GM12878 (cell line): ENCODE measurements at regions not wholly inside any gene's neighbourhood (a gene's known extent, or its start where the extent isn't known, plus 50 kb on each side); places are given as distances from the start of the nearest gene placed in this dataset.

Experiments
- CTCF ChIP-seq, 3 experiments: IDR thresholded peaks in 2 of 3; conservative IDR thresholded peaks in 1 of 3; 2 replicates each; pipeline ENCODE4 v1.5.1; 2011; ENCODE audit warnings: low read depth in 3 of 3, low read length in 3 of 3, mild to moderate bottlenecking in 3 of 3, control low read depth in 2 of 3, moderate library complexity in 2 of 3, inconsistent platforms in 1 of 3, mixed read lengths in 1 of 3; ENCODE audit not compliant: control insufficient read depth in 2 of 3, insufficient read depth in 1 of 3; ENCODE audit errors: extremely low read depth in 1 of 3
- E4F1 ChIP-seq: fragments of 450-650 bp; IDR thresholded peaks from 2 replicates; pipeline ENCODE4 v1.6.1; 2018; ENCODE audit warnings: borderline replicate concordance, mild to moderate bottlenecking; ENCODE audit not compliant: partially characterized antibody
- KLF5 ChIP-seq: fragments of 450-650 bp; IDR thresholded peaks from 2 replicates; pipeline ENCODE4 v1.6.1; 2014; ENCODE audit warnings: mild to moderate bottlenecking; ENCODE audit not compliant: partially characterized antibody
- MTA3 ChIP-seq: IDR thresholded peaks from 2 replicates; pipeline ENCODE4 v1.6.1; 2012; ENCODE audit warnings: low read length, inconsistent platforms, borderline replicate concordance
- NR2F1 ChIP-seq: fragments of 450-650 bp; conservative IDR thresholded peaks from 2 replicates; pipeline ENCODE4 v1.6.1; 2017; ENCODE audit warnings: mild to moderate bottlenecking
- ZNF217 ChIP-seq: fragments of 450-650 bp; IDR thresholded peaks from 2 replicates; pipeline ENCODE4 v1.6.1; 2017; ENCODE audit warnings: antibody characterized with exemption, mild to moderate bottlenecking
- TF ChIP-seq, protein P1 (sequence below): fragments of 450-650 bp; IDR thresholded peaks from 2 replicates; pipeline ENCODE4 v1.6.1; 2017; ENCODE audit warnings: mild to moderate bottlenecking, low read depth, inconsistent platforms; ENCODE audit not compliant: poor library complexity, severe bottlenecking
- TF ChIP-seq, protein P2 (sequence below): fragments of 150-350 bp; IDR thresholded peaks from 2 replicates; pipeline ENCODE4 v1.6.1; 2016; ENCODE audit warnings: low read depth, low read length

GRCh38 chr5:50574121-50574520 lies 92.3 kb upstream of the PARP8 start (continued):
- TF ChIP-seq, protein P1, sequence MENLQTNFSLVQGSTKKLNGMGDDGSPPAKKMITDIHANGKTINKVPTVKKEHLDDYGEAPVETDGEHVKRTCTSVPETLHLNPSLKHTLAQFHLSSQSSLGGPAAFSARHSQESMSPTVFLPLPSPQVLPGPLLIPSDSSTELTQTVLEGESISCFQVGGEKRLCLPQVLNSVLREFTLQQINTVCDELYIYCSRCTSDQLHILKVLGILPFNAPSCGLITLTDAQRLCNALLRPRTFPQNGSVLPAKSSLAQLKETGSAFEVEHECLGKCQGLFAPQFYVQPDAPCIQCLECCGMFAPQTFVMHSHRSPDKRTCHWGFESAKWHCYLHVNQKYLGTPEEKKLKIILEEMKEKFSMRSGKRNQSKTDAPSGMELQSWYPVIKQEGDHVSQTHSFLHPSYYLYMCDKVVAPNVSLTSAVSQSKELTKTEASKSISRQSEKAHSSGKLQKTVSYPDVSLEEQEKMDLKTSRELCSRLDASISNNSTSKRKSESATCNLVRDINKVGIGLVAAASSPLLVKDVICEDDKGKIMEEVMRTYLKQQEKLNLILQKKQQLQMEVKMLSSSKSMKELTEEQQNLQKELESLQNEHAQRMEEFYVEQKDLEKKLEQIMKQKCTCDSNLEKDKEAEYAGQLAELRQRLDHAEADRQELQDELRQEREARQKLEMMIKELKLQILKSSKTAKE, result no peak
- TF ChIP-seq CTCF (IDR thresholded peaks at IDR 0.05 in 2 of 3, conservative IDR thresholded peaks at IDR 0.05 in 1 of 3; ENCODE audit: control insufficient read depth in 2 of 3, extremely low read depth in 1 of 3, insufficient read depth in 1 of 3, low read depth in 3 of 3, low read length in 3 of 3) (no peak), NR2F1 (no peak), MTA3 (no peak), E4F1 (no peak), KLF5 (no peak), ZNF217 (no peak)
- TF ChIP-seq, protein P2, sequence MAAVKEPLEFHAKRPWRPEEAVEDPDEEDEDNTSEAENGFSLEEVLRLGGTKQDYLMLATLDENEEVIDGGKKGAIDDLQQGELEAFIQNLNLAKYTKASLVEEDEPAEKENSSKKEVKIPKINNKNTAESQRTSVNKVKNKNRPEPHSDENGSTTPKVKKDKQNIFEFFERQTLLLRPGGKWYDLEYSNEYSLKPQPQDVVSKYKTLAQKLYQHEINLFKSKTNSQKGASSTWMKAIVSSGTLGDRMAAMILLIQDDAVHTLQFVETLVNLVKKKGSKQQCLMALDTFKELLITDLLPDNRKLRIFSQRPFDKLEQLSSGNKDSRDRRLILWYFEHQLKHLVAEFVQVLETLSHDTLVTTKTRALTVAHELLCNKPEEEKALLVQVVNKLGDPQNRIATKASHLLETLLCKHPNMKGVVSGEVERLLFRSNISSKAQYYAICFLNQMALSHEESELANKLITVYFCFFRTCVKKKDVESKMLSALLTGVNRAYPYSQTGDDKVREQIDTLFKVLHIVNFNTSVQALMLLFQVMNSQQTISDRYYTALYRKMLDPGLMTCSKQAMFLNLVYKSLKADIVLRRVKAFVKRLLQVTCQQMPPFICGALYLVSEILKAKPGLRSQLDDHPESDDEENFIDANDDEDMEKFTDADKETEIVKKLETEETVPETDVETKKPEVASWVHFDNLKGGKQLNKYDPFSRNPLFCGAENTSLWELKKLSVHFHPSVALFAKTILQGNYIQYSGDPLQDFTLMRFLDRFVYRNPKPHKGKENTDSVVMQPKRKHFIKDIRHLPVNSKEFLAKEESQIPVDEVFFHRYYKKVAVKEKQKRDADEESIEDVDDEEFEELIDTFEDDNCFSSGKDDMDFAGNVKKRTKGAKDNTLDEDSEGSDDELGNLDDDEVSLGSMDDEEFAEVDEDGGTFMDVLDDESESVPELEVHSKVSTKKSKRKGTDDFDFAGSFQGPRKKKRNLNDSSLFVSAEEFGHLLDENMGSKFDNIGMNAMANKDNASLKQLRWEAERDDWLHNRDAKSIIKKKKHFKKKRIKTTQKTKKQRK, result no peak
